Epithelial cell of proximal tubule (primary cell): ENCODE measurements at regions not wholly inside any gene's neighbourhood (a gene's known extent, or its start where the extent isn't known, plus 50 kb on each side); places are given as distances from the start of the nearest gene placed in this dataset.
A peak's percentile ranks its signal among the peaks of the same experiment; 100 is the strongest.

Experiments used
- DNase-seq: peaks from one replicate; pipeline ENCODE4 v3.0.0-alpha.2; 2011; ENCODE audit warnings: low read depth
- H3K4me3 ChIP-seq: 2 replicates; pipeline ENCODE4 v1.5.1; 2011; ENCODE audit warnings: low read depth, mild to moderate bottlenecking, low read length
- TF ChIP-seq, protein P1 (sequence below): conservative IDR thresholded peaks from 2 replicates; pipeline ENCODE4 v1.5.1; 2012; ENCODE audit warnings: low read depth, mild to moderate bottlenecking, low read length

DNA sequence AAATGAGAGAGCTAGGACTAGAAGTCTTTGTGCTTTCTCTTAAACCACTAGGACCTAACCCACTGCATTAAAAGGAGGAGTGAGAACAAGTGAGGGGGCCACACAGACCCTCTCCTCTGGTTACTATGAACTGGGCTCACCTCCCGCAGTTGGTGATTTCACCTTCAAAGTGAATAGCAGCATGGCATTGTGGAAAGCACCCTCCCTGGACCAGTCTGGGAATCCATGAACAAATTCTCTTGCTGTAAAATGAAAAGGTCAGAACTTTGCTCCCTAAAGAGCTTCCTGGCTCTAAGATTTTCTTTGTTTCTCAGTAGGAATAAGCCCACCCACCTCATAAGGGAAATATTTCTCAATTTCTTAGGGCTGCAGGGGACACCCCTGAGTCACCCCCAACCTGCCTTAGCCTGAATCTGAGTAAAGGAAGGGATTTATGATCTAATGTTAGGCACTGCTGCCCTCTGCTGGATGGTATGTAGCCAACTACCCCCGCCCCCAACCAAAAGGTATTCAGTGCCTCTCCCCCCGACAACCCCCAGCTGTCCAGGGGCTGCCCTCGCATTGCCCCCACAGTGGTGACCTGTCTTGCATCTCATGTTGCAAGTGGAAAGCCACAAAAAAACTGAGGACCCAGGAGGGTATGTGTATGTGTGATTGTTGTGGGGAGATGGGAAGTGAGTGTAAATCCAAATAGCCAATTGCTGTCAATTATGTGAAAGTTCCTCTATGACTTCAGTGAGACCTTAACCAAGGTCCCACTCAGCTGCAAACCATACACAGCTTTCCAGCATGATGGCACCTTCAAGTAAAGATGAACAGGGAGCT, 230.9 kb upstream of the SLC14A2 start:
- TF ChIP-seq, protein P1, sequence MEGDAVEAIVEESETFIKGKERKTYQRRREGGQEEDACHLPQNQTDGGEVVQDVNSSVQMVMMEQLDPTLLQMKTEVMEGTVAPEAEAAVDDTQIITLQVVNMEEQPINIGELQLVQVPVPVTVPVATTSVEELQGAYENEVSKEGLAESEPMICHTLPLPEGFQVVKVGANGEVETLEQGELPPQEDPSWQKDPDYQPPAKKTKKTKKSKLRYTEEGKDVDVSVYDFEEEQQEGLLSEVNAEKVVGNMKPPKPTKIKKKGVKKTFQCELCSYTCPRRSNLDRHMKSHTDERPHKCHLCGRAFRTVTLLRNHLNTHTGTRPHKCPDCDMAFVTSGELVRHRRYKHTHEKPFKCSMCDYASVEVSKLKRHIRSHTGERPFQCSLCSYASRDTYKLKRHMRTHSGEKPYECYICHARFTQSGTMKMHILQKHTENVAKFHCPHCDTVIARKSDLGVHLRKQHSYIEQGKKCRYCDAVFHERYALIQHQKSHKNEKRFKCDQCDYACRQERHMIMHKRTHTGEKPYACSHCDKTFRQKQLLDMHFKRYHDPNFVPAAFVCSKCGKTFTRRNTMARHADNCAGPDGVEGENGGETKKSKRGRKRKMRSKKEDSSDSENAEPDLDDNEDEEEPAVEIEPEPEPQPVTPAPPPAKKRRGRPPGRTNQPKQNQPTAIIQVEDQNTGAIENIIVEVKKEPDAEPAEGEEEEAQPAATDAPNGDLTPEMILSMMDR: peak; percentile 84
- no peak for DNase-seq
- H3K4me3 ChIP-seq: no peak overlapping the region

DNA sequence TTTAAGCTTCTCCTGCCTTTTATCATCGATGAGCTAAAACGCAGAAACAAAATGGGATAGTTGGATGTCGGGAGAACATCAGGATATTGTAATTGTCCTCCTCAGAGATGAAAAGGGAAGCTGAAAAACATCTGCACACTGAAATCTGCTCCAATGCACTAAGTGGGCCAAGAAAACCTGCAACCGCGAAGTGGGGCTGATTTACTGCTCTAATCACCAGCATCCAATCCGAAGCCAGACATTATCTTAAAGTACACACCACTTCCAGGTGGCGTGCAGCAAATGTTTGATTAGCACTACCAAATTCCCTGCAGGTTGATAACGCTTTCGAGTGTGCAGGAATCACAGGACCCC, 230.3 kb upstream of the SLC14A2 start:
- DNase-seq: no peak
- TF ChIP-seq, protein P1: no peak
- H3K4me3 ChIP-seq: no peak overlapping the region

DNA sequence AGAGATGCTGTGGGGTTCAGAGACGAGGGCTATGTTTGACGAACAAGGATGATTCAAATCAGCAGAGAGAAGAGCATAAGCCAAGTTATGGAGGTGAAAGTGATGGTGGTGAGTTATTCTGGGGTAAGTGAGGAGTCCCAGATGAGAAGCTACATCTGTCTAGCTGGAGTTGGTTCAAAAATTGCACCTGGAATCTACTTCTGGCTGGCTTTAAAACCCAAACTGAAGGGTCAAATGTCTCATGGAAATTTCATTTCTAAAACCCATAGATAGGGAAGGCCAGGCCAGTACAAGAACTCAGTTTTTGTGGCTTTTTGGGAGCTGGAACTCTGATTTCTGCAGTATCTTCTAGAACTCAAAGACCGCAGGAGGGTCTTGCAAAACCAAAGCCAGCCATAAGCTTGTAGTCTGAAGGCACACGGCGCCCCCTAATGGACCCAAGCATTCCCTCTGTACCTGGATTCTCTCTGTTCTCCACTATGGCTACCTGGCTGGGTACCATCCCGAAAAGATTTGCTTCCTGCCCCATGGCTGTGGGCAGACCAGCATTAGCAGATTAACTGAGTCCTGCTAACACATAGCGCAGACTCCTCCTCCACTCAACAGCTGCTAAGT, 229.1 kb upstream of the SLC14A2 start:
- TF ChIP-seq, protein P1: peak; percentile 78
- H3K4me3 ChIP-seq: no peak overlapping the region
- DNase-seq: no peak

DNA sequence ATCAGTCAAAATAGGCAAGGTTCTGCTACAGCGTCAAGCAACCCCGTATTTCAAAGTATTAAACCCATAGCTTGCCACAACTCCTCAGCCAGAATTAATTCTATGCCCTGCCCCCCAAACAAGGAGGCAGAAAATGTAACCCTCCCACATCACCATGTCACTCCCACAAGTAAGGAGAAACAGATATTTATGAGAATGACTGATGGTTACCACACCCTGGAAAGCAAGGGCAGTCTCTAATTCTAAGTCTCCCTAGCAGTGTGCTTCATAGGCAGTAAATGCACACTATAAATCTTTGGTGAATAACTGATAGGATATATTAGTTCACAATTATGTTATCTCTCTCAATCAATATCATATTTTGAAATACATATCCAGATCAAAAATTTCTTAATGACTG, 228.0 kb upstream of the SLC14A2 start:
- TF ChIP-seq, protein P1: no peak
- H3K4me3 ChIP-seq: no peak overlapping the region
- DNase-seq: no peak

DNA sequence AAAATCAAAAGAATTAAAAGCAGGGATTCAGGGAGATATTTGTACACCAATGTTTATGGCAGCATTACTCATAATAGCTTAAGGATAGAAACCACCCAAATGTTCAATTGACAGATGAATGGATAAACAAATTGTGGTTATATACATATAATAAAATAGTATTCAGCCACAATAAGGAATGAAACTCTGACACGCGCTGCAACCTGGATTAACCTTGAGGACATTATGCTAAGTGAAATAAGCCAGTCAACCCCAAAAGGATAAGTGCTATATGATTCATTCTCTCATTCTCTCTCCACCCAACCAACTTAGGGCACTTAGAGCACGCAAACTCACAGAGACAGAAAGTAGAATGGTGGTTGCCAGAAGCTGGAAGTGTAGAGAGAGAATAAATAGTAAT, 216.8 kb upstream of the SLC14A2 start:
- TF ChIP-seq, protein P1: no peak
- H3K4me3 ChIP-seq: no peak overlapping the region

DNA sequence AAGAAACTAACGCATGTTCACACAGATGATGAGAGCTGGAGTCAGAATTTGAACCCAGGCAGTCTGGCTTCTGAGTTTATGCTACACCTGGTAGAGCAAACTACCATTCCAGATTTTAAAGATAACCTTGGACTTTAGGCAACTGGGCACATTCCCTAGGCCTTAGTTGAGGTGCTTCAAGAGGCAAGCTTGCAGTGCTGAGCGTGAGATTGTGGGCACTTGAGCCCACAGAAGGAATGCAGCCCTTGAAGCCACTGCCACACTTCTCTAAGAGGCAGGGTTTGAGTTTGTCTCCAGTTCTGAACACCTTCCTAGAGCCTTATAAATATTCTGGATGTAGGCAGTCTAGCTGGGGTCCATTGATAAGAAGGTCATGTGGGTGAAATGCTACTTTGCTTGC, 216.1 kb upstream of the SLC14A2 start:
- no peak overlapping the region for H3K4me3 ChIP-seq
- TF ChIP-seq, protein P1: no peak
- DNase-seq: no peak

More for the DNA sequence above, 216.8 kb upstream of the SLC14A2 start:
- no peak for DNase-seq
